Astrocyte (in vitro differentiated cells and primary cell): ENCODE measurements at regions not wholly inside any gene's neighbourhood (a gene's known extent, or its start where the extent isn't known, plus 50 kb on each side); places are given as distances from the start of the nearest gene placed in this dataset.

Experiments used
- DNase-seq: peaks from one replicate; pipeline ENCODE4 v3.0.0-alpha.2; 2010; ENCODE audit warnings: low read depth
- FAIRE-seq: peaks from 2 replicates; lab custom pipeline; 2011; peaks lifted over from hg19 to GRCh38; lab: Jason Lieb, UNC
- H2AFZ ChIP-seq: 2 replicates; pipeline ENCODE4 v1.6.0; 2012; ENCODE audit warnings: low read depth, low read length, inconsistent platforms
- H3K27ac ChIP-seq: 2 replicates; pipeline ENCODE4 v1.5.1; 2011; ENCODE audit warnings: low read depth, low read length, inconsistent platforms
- H3K27me3 ChIP-seq: 2 replicates; pipeline ENCODE4 v1.6.0; 2011; ENCODE audit warnings: low read length, inconsistent platforms; ENCODE audit not compliant: insufficient read depth
- H3K36me3 ChIP-seq: 2 replicates; pipeline ENCODE4 v1.5.1; 2011; ENCODE audit warnings: low read length, inconsistent platforms; ENCODE audit not compliant: insufficient read depth
- H3K4me1 ChIP-seq: 2 replicates; pipeline ENCODE4 v1.5.1; 2011; ENCODE audit warnings: low read length, inconsistent platforms; ENCODE audit not compliant: insufficient read depth
- H3K4me2 ChIP-seq: 2 replicates; pipeline ENCODE4 v1.6.0; 2012; ENCODE audit warnings: low read length, inconsistent platforms
- H3K4me3 ChIP-seq: 2 replicates; pipeline ENCODE4 v1.5.1; 2011; ENCODE audit warnings: low read depth, mild to moderate bottlenecking, low read length, inconsistent platforms; ENCODE audit not compliant: insufficient read depth
- H3K79me2 ChIP-seq: 2 replicates; pipeline ENCODE4 v1.6.0; 2012; ENCODE audit warnings: mild to moderate bottlenecking, low read length, inconsistent platforms; ENCODE audit not compliant: insufficient read depth
- H3K9ac ChIP-seq: 2 replicates; pipeline ENCODE4 v1.6.0; 2012; ENCODE audit warnings: mild to moderate bottlenecking, low read length, inconsistent platforms
- H3K9me3 ChIP-seq: 2 replicates; pipeline ENCODE4 v1.5.1; 2012; ENCODE audit warnings: low read depth, mild to moderate bottlenecking, low read length, inconsistent platforms; ENCODE audit not compliant: insufficient read depth
- H4K20me1 ChIP-seq: 2 replicates; pipeline ENCODE4 v1.6.0; 2012; ENCODE audit warnings: low read length, inconsistent platforms; ENCODE audit not compliant: insufficient read depth
- H3K27ac Mint-ChIP-seq: one replicate; pipeline ENCODE4 v1.8.0; 2021; ENCODE audit warnings: mild to moderate bottlenecking, mixed read lengths; ENCODE audit not compliant: unreplicated experiment
- H3K27me3 Mint-ChIP-seq: one replicate; pipeline ENCODE4 v1.8.0; 2021; ENCODE audit warnings: low read depth, mixed read lengths; ENCODE audit not compliant: unreplicated experiment
- H3K36me3 Mint-ChIP-seq: one replicate; pipeline ENCODE4 v1.8.0; 2021; ENCODE audit warnings: low read depth, mixed read lengths; ENCODE audit not compliant: unreplicated experiment
- H3K4me1 Mint-ChIP-seq: one replicate; pipeline ENCODE4 v1.8.0; 2021; ENCODE audit warnings: low read depth, mixed read lengths; ENCODE audit not compliant: unreplicated experiment
- H3K4me3 Mint-ChIP-seq: one replicate; pipeline ENCODE4 v1.8.0; 2021; ENCODE audit warnings: mild to moderate bottlenecking, moderate library complexity, mixed read lengths; ENCODE audit not compliant: unreplicated experiment
- H3K9me3 Mint-ChIP-seq: one replicate; pipeline ENCODE4 v1.8.0; 2021; ENCODE audit warnings: mild to moderate bottlenecking, mixed read lengths; ENCODE audit not compliant: unreplicated experiment
- EZH2 ChIP-seq: IDR thresholded peaks from 2 replicates; pipeline ENCODE4 v1.6.1; 2012; ENCODE audit warnings: mild to moderate bottlenecking, low read length, inconsistent platforms; ENCODE audit not compliant: insufficient read depth
- TF ChIP-seq, protein P1 (sequence below): IDR thresholded peaks from 2 replicates; pipeline ENCODE4 v1.5.1; 2011; ENCODE audit warnings: low read depth, mild to moderate bottlenecking, inconsistent platforms, low read length, moderate library complexity; ENCODE audit not compliant: insufficient read depth

DNA sequence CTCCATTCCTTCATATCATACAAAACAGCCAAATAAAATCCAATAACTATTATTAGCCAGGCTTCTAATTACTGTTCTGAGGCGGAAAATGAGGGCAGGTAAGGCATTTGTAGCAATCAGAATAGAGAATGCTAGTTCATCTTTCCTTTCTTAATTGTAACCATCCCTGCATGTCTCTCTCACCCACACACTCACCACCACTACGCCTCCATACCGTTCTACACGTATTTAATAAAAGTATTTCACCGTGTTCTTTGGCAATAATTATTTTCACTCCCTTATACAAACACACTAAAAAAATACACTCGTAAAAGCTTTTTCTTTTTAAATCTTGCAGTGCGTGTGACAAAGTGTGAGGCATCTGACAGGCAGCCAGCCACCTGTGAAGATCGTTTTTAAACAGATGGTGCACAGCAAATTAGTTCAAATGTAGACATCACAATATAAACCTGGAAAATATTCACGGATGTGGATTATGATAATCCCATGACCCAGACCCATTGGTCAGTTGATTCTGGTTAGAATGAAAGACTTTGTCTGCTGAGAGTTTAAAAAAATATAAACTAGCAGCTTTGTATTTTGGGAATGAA lies 653.6 kb downstream of the REEP3 start:
- Histone ChIP-seq H3K36me3 (no peaks in the 10 kb centered on the region), H2AFZ (no peak overlapping the region), H4K20me1 (no peaks in the 10 kb centered on the region), H3K4me1 (no peaks in the 10 kb centered on the region), H3K27me3 (no peaks in the 10 kb centered on the region), H3K4me3 (no peak overlapping the region), H3K27ac (no peak overlapping the region), H3K9ac (no peak overlapping the region), H3K4me2 (no peak overlapping the region), H3K79me2 (no peaks in the 10 kb centered on the region), H3K9me3 (no peaks in the 10 kb centered on the region)
- no peaks in the 10 kb centered on the region for H3K4me1 Mint-ChIP-seq
- no peak for TF ChIP-seq EZH2
- TF ChIP-seq, protein P1, sequence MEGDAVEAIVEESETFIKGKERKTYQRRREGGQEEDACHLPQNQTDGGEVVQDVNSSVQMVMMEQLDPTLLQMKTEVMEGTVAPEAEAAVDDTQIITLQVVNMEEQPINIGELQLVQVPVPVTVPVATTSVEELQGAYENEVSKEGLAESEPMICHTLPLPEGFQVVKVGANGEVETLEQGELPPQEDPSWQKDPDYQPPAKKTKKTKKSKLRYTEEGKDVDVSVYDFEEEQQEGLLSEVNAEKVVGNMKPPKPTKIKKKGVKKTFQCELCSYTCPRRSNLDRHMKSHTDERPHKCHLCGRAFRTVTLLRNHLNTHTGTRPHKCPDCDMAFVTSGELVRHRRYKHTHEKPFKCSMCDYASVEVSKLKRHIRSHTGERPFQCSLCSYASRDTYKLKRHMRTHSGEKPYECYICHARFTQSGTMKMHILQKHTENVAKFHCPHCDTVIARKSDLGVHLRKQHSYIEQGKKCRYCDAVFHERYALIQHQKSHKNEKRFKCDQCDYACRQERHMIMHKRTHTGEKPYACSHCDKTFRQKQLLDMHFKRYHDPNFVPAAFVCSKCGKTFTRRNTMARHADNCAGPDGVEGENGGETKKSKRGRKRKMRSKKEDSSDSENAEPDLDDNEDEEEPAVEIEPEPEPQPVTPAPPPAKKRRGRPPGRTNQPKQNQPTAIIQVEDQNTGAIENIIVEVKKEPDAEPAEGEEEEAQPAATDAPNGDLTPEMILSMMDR: no peak
- H3K27me3 Mint-ChIP-seq: no peaks in the 10 kb centered on the region
- no peaks in the 10 kb centered on the region for H3K9me3 Mint-ChIP-seq
- FAIRE-seq (no peak), DNase-seq (no peak)
- no peak overlapping the region for H3K27ac Mint-ChIP-seq
- H3K36me3 Mint-ChIP-seq: no peaks in the 10 kb centered on the region
- no peak overlapping the region for H3K4me3 Mint-ChIP-seq

DNA sequence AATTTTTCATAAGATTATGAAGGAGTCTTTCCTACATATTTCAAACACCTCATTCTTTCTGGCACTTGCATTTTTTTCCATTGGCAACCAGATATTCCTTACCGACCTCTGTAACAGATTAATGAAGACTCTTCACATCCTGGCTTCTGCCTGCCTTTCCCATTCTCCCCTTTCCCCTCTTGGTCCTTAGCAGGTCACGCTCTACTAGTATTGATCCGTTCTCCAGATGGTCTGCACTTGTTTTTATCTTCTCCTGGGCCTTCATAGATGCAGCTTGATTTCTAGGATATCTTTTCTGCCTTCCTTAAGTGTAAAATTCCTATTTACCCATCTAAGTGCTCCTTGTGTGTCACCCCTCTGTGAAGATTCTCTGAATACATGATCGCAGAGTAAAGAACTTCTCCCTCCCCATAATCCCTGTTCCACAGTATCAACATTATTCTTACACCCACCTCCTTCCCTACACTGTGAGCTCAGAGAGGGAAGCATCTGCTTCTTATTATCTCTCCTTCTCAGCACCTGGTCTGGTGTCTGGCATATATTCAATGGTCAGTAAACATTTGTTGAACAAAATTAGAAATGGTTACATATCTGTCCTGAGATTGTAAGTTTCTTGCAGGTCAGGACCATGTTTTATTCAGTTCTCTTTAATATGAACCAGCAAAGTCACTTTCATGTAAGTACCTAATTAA lies 654.2 kb downstream of the REEP3 start:
- H3K4me1 ChIP-seq: no peaks in the 10 kb centered on the region
- no peak for FAIRE-seq
- no peaks in the 10 kb centered on the region for H3K9me3 ChIP-seq
- no peaks in the 10 kb centered on the region for H3K79me2 ChIP-seq
- H3K27me3 Mint-ChIP-seq: no peaks in the 10 kb centered on the region
- H4K20me1 ChIP-seq: no peaks in the 10 kb centered on the region
- H3K27me3 ChIP-seq: no peaks in the 10 kb centered on the region
- DNase-seq: no peak
- H2AFZ ChIP-seq: no peak overlapping the region
- no peak overlapping the region for H3K4me2 ChIP-seq
- no peaks in the 10 kb centered on the region for H3K4me1 Mint-ChIP-seq
- H3K36me3 ChIP-seq: no peaks in the 10 kb centered on the region
- no peak overlapping the region for H3K4me3 ChIP-seq
- H3K27ac Mint-ChIP-seq: no peak overlapping the region
- no peaks in the 10 kb centered on the region for H3K36me3 Mint-ChIP-seq
- no peaks in the 10 kb centered on the region for H3K9me3 Mint-ChIP-seq
- H3K9ac ChIP-seq: no peak overlapping the region
- no peak overlapping the region for H3K27ac ChIP-seq
- no peak for TF ChIP-seq EZH2
- TF ChIP-seq, protein P1: no peak
- H3K4me3 Mint-ChIP-seq: no peak overlapping the region

DNA sequence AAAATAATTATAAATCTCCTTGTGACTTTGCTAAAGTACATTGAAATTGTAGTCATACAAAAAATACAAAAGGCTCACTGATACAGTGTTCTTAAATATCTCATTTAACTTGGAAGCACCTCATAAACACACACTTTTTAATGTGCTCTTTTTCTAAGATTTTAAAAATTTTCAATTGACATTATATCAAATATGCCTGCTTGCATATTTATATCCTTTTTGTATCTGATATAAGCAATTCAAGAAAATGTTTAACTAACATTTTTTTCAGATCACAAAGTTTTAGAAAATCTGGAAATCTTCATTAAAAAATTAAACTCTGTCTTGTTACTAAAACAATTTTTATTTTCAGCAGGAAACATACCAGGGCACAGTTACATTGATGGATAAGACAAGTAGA lies 661.5 kb downstream of the REEP3 start:
- no peaks in the 10 kb centered on the region for H3K9me3 Mint-ChIP-seq
- Histone ChIP-seq H3K9ac (no peak overlapping the region), H3K27ac (no peak overlapping the region), H4K20me1 (no peaks in the 10 kb centered on the region), H2AFZ (no peak overlapping the region), H3K36me3 (no peaks in the 10 kb centered on the region), H3K27me3 (no peaks in the 10 kb centered on the region), H3K4me1 (no peaks in the 10 kb centered on the region), H3K9me3 (no peaks in the 10 kb centered on the region), H3K4me3 (no peak overlapping the region), H3K79me2 (no peaks in the 10 kb centered on the region), H3K4me2 (no peak overlapping the region)
- H3K27me3 Mint-ChIP-seq: no peaks in the 10 kb centered on the region
- DNase-seq (no peak), FAIRE-seq (no peak)
- TF ChIP-seq, protein P1: no peak
- no peak for TF ChIP-seq EZH2
- H3K4me1 Mint-ChIP-seq: no peaks in the 10 kb centered on the region
- no peaks in the 10 kb centered on the region for H3K36me3 Mint-ChIP-seq
- no peak overlapping the region for H3K27ac Mint-ChIP-seq
- H3K4me3 Mint-ChIP-seq: no peak overlapping the region
